Mesendoderm (in vitro differentiated cells): ENCODE measurements at regions not wholly inside any gene's neighbourhood (a gene's known extent, or its start where the extent isn't known, plus 50 kb on each side); places are given as distances from the start of the nearest gene placed in this dataset.

Experiments used
- DNase-seq: peaks from one replicate; pipeline ENCODE4 v3.0.0; 2013
- H2AK5ac ChIP-seq: 2 replicates; pipeline ENCODE4 v1.6.1; 2013; ENCODE audit warnings: low read length, inconsistent platforms
- H2BK120ac ChIP-seq: 2 replicates; pipeline ENCODE4 v1.6.1; 2013; ENCODE audit warnings: low read depth, mild to moderate bottlenecking, low read length, moderate library complexity, mixed read lengths
- H2BK15ac ChIP-seq: replicated peaks from 2 replicates; pipeline ENCODE4 v1.6.1; 2013; ENCODE audit warnings: low read depth, mild to moderate bottlenecking, moderate library complexity
- H2BK5ac ChIP-seq: 2 replicates; pipeline ENCODE4 v1.6.1; 2013; ENCODE audit warnings: low read length, inconsistent platforms
- H3K18ac ChIP-seq: 2 replicates; pipeline ENCODE4 v1.6.1; 2013; ENCODE audit warnings: mild to moderate bottlenecking, low read length, mixed read lengths
- H3K23ac ChIP-seq: one replicate; pipeline ENCODE4 v1.6.1; 2013; ENCODE audit warnings: low read length
- H3K27ac ChIP-seq: 2 replicates; pipeline ENCODE4 v1.5.1; 2013; ENCODE audit warnings: low read depth, mild to moderate bottlenecking, inconsistent platforms, low read length, moderate library complexity
- H3K27me3 ChIP-seq: 2 replicates; pipeline ENCODE4 v1.6.1; 2013; ENCODE audit warnings: low read length, control low read depth, mild to moderate bottlenecking, inconsistent platforms; ENCODE audit not compliant: insufficient read depth, poor library complexity
- H3K36me3 ChIP-seq: 2 replicates; pipeline ENCODE4 v1.6.1; 2013; ENCODE audit warnings: low read length, inconsistent platforms; ENCODE audit not compliant: control insufficient read depth, insufficient read depth
- H3K4ac ChIP-seq: one replicate; pipeline ENCODE4 v1.6.1; 2013; ENCODE audit warnings: low read depth, mild to moderate bottlenecking, low read length, moderate library complexity
- H3K4me1 ChIP-seq: 2 replicates; pipeline ENCODE4 v1.6.1; 2013; ENCODE audit warnings: low read depth, low read length, inconsistent platforms; ENCODE audit not compliant: control insufficient read depth
- H3K4me2 ChIP-seq: 2 replicates; pipeline ENCODE4 v1.6.1; 2013; ENCODE audit warnings: low read length
- H3K4me3 ChIP-seq: 2 replicates; pipeline ENCODE4 v1.5.1; 2013; ENCODE audit warnings: mild to moderate bottlenecking, low read length
- H3K56ac ChIP-seq: one replicate; pipeline ENCODE4 v1.6.1; 2013; ENCODE audit warnings: low read length
- H3K79me1 ChIP-seq: 2 replicates; pipeline ENCODE4 v1.6.1; 2013; ENCODE audit warnings: low read length, inconsistent platforms
- H3K79me2 ChIP-seq: 2 replicates; pipeline ENCODE4 v1.6.1; 2013; ENCODE audit warnings: mild to moderate bottlenecking, low read length; ENCODE audit not compliant: control insufficient read depth, insufficient read depth
- H3K9ac ChIP-seq: 2 replicates; pipeline ENCODE4 v1.6.1; 2013; ENCODE audit warnings: low read length, inconsistent platforms
- H4K5ac ChIP-seq: one replicate; pipeline ENCODE4 v1.6.1; 2013; ENCODE audit warnings: low read length
- H4K8ac ChIP-seq: one replicate; pipeline ENCODE4 v1.6.1; 2013; ENCODE audit warnings: low read depth, mild to moderate bottlenecking, control low read depth, low read length, moderate library complexity
- WGBS: extraction: QIAGEN DNeasy Blood & Tissue Kit; methylation state at CpG from one replicate; pipeline ENCODE4 v1.1.7; 2013; ENCODE audit warnings: low lambda C conversion rate, missing lambda C conversion rate; ENCODE audit not compliant: insufficient coverage; ENCODE audit errors: extremely low coverage; 5-methylcytosine and 5-hydroxymethylcytosine counted together

DNA sequence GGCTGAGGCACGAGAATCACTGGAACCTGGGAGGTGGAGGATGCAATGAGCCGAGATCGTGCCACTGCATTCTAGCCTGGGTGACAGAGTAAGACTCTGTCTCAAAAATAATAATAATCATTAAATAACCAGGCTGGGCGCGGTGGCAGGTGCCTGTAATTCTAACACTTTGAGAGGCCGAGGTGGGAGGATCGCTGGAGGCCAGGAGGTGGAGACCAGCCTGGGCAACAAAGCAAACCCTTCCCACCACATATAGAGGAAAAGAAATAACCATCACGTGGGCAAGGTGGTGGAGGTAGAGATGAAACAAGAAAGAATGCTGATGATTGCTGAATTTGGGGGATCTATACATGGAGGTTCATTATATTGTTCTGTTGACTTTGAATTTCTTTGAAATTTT lies 63.4 kb upstream of the PIM1 start:
- Histone ChIP-seq H3K79me1 (no peaks in the 10 kb centered on the region), H3K4me2 (no peak overlapping the region), H3K27me3 (no peaks in the 10 kb centered on the region), H3K56ac (no peak overlapping the region), H3K4me3 (no peak overlapping the region), H3K79me2 (no peaks in the 10 kb centered on the region), H3K23ac (no peak overlapping the region), H3K18ac (no peak overlapping the region), H2BK120ac (no peak overlapping the region), H3K4ac (no peak overlapping the region), H3K27ac (no peak overlapping the region), H4K5ac (no peak overlapping the region), H2AK5ac (no peak overlapping the region), H2BK5ac (no peak overlapping the region), H3K4me1 (peaks cover 29% of the 10 kb centered on the region), H2BK15ac (no peak overlapping the region), H3K36me3 (no peaks in the 10 kb centered on the region), H3K9ac (no peak overlapping the region), H4K8ac (no peak overlapping the region)
- DNase-seq = no peak
- WGBS = no CpG with 5 or more reads among the region's 8 CpGs

- H3K79me2 ChIP-seq = no peaks in the 10 kb centered on the region
- H4K5ac ChIP-seq = no peak overlapping the region
- no CpG with 5 or more reads among the region's 7 CpGs for WGBS
- no peak overlapping the region for H3K27ac ChIP-seq
- no peaks in the 10 kb centered on the region for H3K27me3 ChIP-seq
- H3K36me3 ChIP-seq = no peaks in the 10 kb centered on the region
- H2AK5ac ChIP-seq = no peak overlapping the region
- H3K4me1 ChIP-seq = peaks cover 26% of the 10 kb centered on the region
- no peak overlapping the region for H2BK5ac ChIP-seq
- no peak overlapping the region for H2BK120ac ChIP-seq
- no peak overlapping the region for H3K4ac ChIP-seq
- H3K18ac ChIP-seq = no peak overlapping the region
- no peaks in the 10 kb centered on the region for H3K79me1 ChIP-seq
- H3K4me2 ChIP-seq = no peak overlapping the region
- H3K9ac ChIP-seq = no peak overlapping the region
- no peak for DNase-seq
- no peak overlapping the region for H3K23ac ChIP-seq
- no peak overlapping the region for H4K8ac ChIP-seq
- no peak overlapping the region for H3K4me3 ChIP-seq
- no peak overlapping the region for H2BK15ac ChIP-seq
- no peak overlapping the region for H3K56ac ChIP-seq
Measured at GRCh38 chr6:37106982-37107491, 62.9 kb upstream of the PIM1 start.

GRCh38 chr6:37109714-37110499 lies 60.0 kb upstream of the PIM1 start:
- WGBS = no CpG with 5 or more reads among the region's 13 CpGs
- Histone ChIP-seq H2BK5ac (no peak overlapping the region), H3K56ac (no peak overlapping the region), H3K27ac (no peak overlapping the region), H3K36me3 (no peaks in the 10 kb centered on the region), H2AK5ac (no peak overlapping the region), H3K4me3 (no peak overlapping the region), H3K79me2 (no peaks in the 10 kb centered on the region), H3K9ac (no peak overlapping the region), H2BK120ac (no peak overlapping the region), H2BK15ac (no peak overlapping the region), H3K4me2 (no peak overlapping the region), H3K79me1 (no peaks in the 10 kb centered on the region), H3K18ac (peak overlapping the region; percentile 72), H3K27me3 (no peaks in the 10 kb centered on the region), H3K4ac (no peak overlapping the region), H4K5ac (no peak overlapping the region), H3K4me1 (peaks cover 15% of the 10 kb centered on the region), H3K23ac (no peak overlapping the region), H4K8ac (no peak overlapping the region)
- DNase-seq = no peak

GRCh38 chr6:37110500-37111461 lies 59.2 kb upstream of the PIM1 start:
- Histone ChIP-seq H3K18ac (peak overlapping the region; percentile 72), H2BK5ac (no peak overlapping the region), H4K5ac (no peak overlapping the region), H3K9ac (peak overlapping the region; percentile 2), H3K4me2 (no peak overlapping the region), H2BK15ac (no peak overlapping the region), H2BK120ac (no peak overlapping the region), H3K36me3 (no peaks in the 10 kb centered on the region), H3K79me1 (no peaks in the 10 kb centered on the region), H3K4ac (no peak overlapping the region), H3K4me3 (no peak overlapping the region), H3K23ac (peak overlapping the region; percentile 89), H2AK5ac (no peak overlapping the region), H3K27ac (no peak overlapping the region), H3K4me1 (peaks cover 8% of the 10 kb centered on the region), H3K79me2 (no peaks in the 10 kb centered on the region), H4K8ac (no peak overlapping the region), H3K27me3 (no peaks in the 10 kb centered on the region), H3K56ac (peak overlapping the region; percentile 64)
- WGBS = no CpG with 5 or more reads among the region's 11 CpGs
- DNase-seq = no peak

DNA sequence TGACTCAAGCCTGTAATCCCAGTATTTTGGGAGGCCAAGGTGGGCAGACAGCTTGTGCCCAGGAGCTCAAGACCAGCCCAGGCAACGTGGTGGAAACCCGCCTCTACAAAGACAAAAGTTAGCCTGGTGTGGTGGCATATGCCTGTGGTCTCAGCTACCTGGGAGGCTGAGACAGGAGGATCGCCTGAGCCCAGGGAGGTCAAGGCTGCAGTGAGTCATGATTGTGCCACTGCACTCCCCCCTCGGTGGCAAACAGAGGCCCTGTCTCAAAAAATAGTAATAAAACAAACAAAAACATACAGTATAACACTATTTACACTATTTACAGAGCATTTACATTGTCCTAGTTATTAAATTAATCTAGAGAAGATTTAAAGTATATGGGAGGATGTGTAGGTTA lies 56.0 kb upstream of the PIM1 start:
- Histone ChIP-seq H3K56ac (no peak overlapping the region), H3K18ac (no peak overlapping the region), H3K4me1 (peaks cover 8% of the 10 kb centered on the region), H3K36me3 (no peaks in the 10 kb centered on the region), H3K79me1 (no peaks in the 10 kb centered on the region), H3K27me3 (no peaks in the 10 kb centered on the region), H3K27ac (no peak overlapping the region), H3K9ac (no peak overlapping the region), H2BK5ac (no peak overlapping the region), H3K4me3 (no peak overlapping the region), H3K79me2 (no peaks in the 10 kb centered on the region), H3K4me2 (no peak overlapping the region), H2BK15ac (no peak overlapping the region), H4K8ac (no peak overlapping the region), H4K5ac (no peak overlapping the region), H3K4ac (no peak overlapping the region), H2AK5ac (no peak overlapping the region), H2BK120ac (no peak overlapping the region), H3K23ac (no peak overlapping the region)
- no CpG with 5 or more reads among the region's 4 CpGs for WGBS
- DNase-seq = no peak
